B cell (primary cell): ENCODE measurements at regions not wholly inside any gene's neighbourhood (a gene's known extent, or its start where the extent isn't known, plus 50 kb on each side); places are given as distances from the start of the nearest gene placed in this dataset.

Experiments used
- EZH2 ChIP-seq: IDR thresholded peaks from 2 replicates; pipeline ENCODE4 v1.6.1; 2012; ENCODE audit warnings: borderline replicate concordance, low read depth, mild to moderate bottlenecking, moderate library complexity, low read length; ENCODE audit not compliant: insufficient read depth, poor library complexity, severe bottlenecking
- TF ChIP-seq, protein P1 (sequence below): fragments of 200-600 bp; IDR thresholded peaks from one replicate; pipeline ENCODE4 v1.8.0; 2022; ENCODE audit warnings: antibody characterized with exemption, mild to moderate bottlenecking

DNA sequence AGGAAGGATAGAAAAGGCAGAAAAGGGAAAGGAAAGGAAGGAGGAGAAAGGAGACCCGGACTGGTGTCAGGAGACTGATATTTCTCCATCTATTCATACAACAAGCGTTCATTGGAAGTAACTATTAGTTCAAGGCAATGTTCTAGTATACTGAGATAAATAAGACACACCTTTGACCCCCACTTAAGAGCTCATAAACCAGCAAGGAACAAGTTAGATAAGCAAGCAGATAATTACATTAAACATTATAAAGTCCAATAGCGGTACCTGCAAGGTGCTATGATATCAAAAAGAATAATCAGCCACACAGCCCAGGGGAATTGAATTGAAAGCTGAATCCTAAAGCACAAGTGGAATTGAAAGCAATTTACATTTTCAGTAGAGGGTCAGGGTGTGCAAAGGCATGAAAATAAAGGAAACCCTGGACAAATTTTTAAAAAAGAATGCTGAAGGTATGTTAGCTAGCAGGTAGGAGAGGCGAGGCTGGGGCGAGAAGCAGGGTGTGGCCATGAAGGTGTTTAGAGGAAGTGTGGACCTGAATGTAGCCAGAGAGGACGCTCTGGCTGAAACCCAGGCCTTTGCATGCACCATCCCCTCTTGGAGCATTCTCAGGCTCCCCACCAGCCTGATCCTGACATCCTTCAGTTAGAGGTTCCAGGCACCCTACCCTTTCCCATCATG, 200.0 kb downstream of the SETD4 start:
- TF ChIP-seq, protein P1, sequence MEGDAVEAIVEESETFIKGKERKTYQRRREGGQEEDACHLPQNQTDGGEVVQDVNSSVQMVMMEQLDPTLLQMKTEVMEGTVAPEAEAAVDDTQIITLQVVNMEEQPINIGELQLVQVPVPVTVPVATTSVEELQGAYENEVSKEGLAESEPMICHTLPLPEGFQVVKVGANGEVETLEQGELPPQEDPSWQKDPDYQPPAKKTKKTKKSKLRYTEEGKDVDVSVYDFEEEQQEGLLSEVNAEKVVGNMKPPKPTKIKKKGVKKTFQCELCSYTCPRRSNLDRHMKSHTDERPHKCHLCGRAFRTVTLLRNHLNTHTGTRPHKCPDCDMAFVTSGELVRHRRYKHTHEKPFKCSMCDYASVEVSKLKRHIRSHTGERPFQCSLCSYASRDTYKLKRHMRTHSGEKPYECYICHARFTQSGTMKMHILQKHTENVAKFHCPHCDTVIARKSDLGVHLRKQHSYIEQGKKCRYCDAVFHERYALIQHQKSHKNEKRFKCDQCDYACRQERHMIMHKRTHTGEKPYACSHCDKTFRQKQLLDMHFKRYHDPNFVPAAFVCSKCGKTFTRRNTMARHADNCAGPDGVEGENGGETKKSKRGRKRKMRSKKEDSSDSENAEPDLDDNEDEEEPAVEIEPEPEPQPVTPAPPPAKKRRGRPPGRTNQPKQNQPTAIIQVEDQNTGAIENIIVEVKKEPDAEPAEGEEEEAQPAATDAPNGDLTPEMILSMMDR, result no peak
- TF ChIP-seq EZH2, result no peak
